ENCODE measurements at regions not wholly inside any gene's neighbourhood (a gene's known extent, or its start where the extent isn't known, plus 50 kb on each side); places are given as distances from the start of the nearest gene placed in this dataset.

- TF ChIP-seq ETV6 (CRISPR knock-in tag; IDR thresholded peaks at IDR 0.05) (no peak), CTCF (IDR thresholded peaks at IDR 0.05) (no peak), ZNF121 (CRISPR knock-in tag; IDR thresholded peaks at IDR 0.05) (no peak), SP1 (CRISPR knock-in tag; conservative IDR thresholded peaks at IDR 0.05) (no peak), AFF4 (CRISPR knock-in tag; IDR thresholded peaks at IDR 0.05; ENCODE audit: borderline replicate concordance) (no peak), TEAD1 (CRISPR knock-in tag; IDR thresholded peaks at IDR 0.05) (no peak), ATF1 (CRISPR knock-in tag; IDR thresholded peaks at IDR 0.05) (no peak), TCF7 (CRISPR knock-in tag; IDR thresholded peaks at IDR 0.05; ENCODE audit: low read depth) (no peak), CREB1 (CRISPR knock-in tag; IDR thresholded peaks at IDR 0.05) (no peak), GRHL2 (CRISPR knock-in tag; IDR thresholded peaks at IDR 0.05; ENCODE audit: insufficient replicate concordance, severe bottlenecking) (no peak), USF2 (CRISPR knock-in tag; IDR thresholded peaks at IDR 0.05) (no peak)
These were observed 141.5 kb upstream of the TBL1XR1 start for GRCh38 chr3:177338697-177339219.
